HG03025 (cell line): ENCODE measurements at regions not wholly inside any gene's neighbourhood (a gene's known extent, or its start where the extent isn't known, plus 50 kb on each side); places are given as distances from the start of the nearest gene placed in this dataset.
"Not testable (repeated sequence)": the region's sequence is repeated elsewhere in the genome, so short reads cannot be mapped to it uniquely, and the experiment has no call there.

Experiments used
- ATAC-seq: cut with Tn5 transposase; IDR thresholded peaks from one replicate; pipeline ENCODE4 v1.9.1; 2021; ENCODE audit warnings: mild to moderate bottlenecking, moderate library complexity; ENCODE audit not compliant: unreplicated experiment, low FRiP score

DNA sequence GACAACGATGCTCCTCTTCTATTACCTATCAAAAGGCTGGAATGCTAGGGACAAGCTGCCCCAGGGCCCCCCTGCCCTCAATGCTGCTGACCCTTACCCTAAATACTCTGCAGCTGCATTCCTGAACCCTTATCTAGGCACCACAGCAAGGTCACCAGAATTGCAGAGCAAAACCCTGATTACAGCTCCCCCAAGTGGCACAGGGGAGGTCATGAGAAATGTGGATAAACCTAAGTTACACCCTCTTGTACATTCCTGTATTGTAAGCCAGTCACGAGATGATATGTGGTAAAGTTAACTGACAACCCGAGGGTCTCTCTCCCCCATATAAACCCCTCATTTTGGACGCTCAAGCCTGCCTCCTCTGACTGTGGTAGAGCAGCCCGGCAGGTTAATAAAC is 411.8 kb upstream of the STXBP6 start:
- ATAC-seq = no peak

DNA sequence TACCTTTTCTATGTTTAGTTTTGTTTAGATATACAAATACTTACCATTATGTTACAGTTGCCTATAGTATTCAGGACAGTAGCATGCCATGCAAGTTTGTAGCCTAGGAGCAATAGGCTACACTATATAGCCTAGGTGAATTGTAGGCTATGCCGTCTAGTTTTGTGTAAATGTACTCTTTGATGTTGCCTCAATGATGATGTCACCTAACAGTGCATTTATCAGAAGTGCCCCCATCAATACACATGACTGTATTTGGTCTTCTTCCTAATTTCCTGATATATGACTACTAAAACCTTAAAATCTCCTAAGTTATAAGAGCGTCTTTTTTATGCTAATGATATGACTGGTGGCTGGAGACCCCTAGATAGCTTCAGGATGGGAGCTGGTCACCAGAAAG is 394.4 kb upstream of the STXBP6 start:
- no peak for ATAC-seq

- not testable (repeated sequence) for ATAC-seq
Observed at GRCh38 chr14:25440382-25440781, 390.4 kb upstream of the STXBP6 start.

DNA sequence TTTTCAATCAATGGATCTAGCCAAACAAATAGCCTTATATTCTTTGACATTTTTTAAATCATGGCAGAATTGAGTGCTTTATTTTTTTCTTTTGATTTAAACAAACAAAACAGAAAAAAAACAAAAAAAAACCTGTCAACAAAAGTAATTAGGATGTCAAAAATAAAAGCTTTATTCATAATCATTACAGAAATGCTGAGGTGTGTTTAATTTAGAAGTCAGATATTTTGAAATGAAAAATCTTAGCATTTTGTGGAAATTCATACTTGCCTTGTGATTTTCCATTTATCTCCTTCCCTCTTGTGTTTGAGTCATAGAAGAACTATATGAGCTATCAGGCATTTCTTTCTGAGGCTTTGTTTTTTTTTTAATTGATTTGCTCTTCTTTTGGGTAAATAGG is 387.0 kb upstream of the STXBP6 start:
- no peak for ATAC-seq

DNA sequence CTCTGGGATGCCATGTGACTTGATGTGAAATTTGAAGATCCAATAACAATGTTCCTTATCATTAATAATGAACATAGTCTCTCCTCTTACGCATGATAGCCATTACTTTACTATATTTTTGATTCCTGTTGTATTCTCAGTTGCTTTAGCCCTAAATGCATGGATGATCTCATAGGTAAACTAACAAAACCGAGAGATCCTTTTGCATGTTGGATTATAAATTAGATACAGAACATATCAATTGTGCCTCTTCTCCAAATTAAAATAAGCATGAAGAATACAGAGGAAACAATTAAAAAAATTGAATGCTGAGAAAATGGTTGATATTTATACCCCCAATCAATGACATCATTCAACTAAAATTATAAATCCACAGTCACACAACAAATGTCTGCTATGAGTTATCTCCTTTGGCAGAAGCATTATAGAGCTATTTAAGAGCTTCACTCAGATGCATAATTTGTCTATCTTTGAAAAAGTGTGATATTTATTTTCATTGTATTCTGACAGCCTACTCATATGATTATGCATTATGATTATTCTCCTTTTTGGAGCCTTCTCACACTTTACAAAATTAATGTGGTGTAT is 386.4 kb upstream of the STXBP6 start:
- ATAC-seq = no peak

GRCh38 chr14:25431211-25432076 is 381.5 kb upstream of the STXBP6 start:
- ATAC-seq = no peak

GRCh38 chr14:25430808-25431207 is 380.9 kb upstream of the STXBP6 start:
- no peak for ATAC-seq

DNA sequence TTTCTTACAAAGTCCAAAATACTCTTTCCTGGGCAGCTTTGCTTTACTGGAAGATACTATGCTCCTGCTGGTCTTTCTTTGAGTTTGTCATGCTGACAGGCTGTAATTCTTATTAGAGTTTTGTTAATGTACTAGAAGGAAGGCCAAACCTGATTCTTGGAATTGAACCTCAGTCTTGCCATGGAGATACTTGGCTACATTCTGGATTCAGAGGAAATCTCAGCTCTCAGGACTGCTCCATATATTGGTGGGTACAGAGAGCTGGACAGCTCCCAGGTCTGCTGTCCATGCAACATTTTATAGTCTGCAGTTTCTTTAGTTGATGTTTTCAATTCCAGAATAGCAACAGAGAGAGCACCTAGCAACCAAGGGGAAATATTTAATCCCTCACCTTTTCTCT is 363.1 kb upstream of the STXBP6 start:
- ATAC-seq = no peak

GRCh38 chr14:25411781-25412757 is 362.1 kb upstream of the STXBP6 start:
- ATAC-seq = no peak

DNA sequence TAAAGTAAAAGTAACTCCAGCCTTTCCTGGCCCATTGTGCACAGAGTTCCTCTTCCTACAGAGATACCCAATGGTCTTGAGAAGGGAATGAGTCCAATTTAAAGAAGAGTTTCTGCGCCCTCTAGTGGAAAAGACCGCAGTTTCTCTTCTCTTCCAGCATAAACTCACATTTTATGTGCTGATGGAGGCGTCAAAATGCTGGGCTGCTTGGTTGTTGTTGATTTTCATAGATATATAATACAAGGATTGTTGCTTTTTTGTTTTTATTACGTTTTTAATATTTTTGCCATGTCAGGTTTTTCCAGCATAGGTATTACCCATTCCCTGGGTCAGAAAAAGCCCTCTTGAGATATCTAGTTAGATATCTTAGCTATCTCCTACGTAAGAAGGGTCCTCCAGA is 356.9 kb upstream of the STXBP6 start:
- no peak for ATAC-seq

DNA sequence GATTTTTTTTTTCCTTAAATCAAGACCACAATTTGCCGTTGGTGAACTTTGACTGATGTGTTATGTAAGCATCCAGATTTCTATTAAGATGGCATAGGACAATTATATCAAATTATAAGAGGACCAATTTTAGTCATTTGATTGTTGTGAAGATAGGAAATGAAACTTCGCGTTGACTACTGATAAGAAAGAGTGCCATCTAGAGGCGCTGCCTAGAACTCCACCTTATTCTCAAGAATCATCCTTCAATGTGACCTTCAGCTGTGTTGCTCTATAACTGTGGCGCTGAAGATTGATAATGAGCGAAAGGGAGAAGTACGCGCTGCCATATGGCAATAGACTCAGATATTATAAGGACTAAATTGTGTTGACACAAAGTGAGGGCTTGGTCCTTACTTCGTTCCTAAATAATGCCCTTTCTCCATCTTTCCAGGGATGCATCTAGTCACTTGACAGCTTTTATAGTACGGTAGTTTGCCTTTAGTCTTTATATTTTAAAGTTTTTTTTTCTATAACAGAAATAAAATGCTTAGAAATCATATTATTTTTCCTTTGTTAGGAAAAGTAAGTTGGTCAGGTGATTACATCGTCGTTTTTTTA is 350.8 kb upstream of the STXBP6 start:
- peak; percentile 63 for ATAC-seq

DNA sequence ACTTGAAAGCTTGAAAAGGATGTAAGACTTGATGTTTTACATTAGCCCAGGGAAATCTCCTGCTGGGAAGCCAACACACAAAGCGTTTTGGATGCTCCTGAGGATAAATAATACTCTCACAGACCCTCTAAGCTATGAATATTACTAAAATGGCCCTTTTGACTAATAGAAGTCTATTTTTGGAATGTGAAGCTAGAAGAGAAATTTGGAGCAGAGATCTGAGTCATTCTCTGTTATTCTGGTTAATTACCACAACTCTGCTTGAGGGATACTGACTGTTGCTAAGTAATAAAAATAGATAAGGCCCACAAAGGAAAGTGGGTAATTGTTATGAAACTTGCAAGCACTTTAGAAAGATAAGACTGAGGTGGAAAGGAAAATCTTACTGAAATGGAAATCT is 346.2 kb upstream of the STXBP6 start:
- ATAC-seq = no peak

DNA sequence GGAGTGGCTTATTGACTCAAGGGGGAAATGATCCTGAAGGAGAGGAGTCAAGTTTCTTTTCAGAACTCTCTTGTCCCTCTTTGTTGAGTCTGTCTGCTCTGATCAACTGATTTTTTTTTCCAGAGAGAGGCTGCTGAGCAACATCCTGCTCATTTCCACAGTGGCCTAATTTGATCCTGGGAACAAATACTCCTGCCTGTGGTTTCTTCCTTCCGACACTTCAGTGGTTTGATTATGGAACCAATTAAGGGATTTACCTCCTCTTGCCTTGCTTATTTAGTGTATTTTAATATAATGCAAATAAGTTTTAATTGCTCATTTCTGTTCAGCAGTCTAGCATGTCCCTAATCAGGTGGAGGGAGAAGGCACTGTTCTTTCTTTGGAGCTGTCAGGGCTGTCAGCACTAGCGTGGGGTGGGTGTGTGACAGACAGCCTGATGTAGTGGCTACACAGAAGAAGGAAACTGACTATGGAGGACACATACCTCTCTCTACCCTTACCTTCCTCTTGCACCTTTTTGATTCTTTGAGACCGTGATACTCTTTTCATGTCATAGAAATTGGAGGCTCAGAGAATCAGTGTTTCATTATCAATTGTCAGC is 344.9 kb upstream of the STXBP6 start:
- ATAC-seq = no peak

GRCh38 chr14:25394356-25394755 is 344.4 kb upstream of the STXBP6 start:
- ATAC-seq = no peak

- no peak for ATAC-seq
Observed at GRCh38 chr14:25389948-25390347, 340.0 kb upstream of the STXBP6 start.

- ATAC-seq = no peak
Observed at GRCh38 chr14:25381498-25381897, 331.6 kb upstream of the STXBP6 start.

DNA sequence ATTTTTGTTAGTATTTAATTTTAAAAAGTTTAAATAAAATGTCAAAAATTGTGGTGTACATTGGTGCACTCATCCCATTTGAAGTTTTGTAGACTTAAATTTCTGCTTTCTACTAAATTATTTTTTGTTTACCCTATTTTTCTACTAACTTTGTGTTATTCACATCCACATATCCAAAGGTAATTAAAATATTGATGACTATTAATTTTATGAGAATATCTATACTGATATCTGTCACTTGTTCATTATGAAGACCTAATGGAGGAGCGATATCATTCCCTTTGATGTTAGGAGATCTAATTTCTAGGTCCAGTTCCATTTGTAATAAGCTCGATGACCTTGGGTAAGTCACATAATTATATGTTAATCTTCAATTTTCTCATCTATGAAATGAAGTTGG is 325.7 kb upstream of the STXBP6 start:
- no peak for ATAC-seq

GRCh38 chr14:25371068-25371467 is 321.1 kb upstream of the STXBP6 start:
- ATAC-seq = no peak

DNA sequence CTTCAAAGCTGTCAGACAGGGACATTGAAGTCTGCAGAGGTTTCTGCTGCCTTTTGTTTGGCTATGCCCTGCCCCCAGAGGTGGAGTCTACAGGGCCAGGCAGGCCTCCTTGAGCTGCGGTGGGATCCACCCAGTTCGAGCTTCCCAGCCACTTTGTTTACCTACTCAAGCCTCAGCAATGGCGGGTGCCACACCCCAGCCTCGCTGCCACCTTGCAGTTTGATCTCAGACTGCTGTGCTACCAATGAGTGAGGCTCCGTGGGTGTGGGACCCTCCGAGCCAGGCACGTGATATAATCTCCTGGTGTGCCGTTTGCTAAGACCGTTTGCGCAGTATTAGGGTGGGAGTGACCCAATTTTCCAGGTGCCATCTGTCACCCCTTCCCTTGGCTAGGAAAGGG is 320.1 kb upstream of the STXBP6 start:
- not testable (repeated sequence) for ATAC-seq

GRCh38 chr14:25358330-25358729 is 308.4 kb upstream of the STXBP6 start:
- ATAC-seq = no peak
